ENCODE measurements at regions not wholly inside any gene's neighbourhood (a gene's known extent, or its start where the extent isn't known, plus 50 kb on each side); places are given as distances from the start of the nearest gene placed in this dataset.

DNA sequence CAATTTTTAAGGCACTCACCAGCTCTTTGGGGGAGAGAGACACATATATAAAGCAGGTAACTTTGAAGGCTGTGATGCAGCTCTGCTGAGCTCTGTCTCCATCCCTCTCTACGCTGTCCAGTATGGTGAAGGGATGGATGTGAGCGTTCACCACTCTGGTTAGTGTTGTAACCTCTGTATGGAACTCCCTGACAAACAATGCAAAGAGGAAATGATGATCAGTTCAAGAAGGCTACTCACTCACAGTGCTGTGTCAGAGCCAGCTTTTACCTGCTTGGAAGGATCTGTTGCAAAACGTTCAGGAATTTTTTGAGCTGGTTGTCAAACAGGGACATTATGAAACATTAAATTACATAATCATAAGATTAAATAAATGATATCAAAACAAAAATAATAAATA lies 90.8 kb upstream of the SLC10A2 start:
- TF ChIP-seq POLR2A (IDR thresholded peaks at IDR 0.05; ENCODE audit: low read depth, low read length) (no peak), FOS (IDR thresholded peaks at IDR 0.05; ENCODE audit: low read depth, low read length) (no peak), MXI1 (IDR thresholded peaks at IDR 0.05; ENCODE audit: borderline replicate concordance, low read depth, low read length) (no peak), RAD21 (IDR thresholded peaks at IDR 0.05; ENCODE audit: low read length) (no peak), CHD1 (IDR thresholded peaks at IDR 0.05; ENCODE audit: low read depth, low read length) (no peak), SMC3 (IDR thresholded peaks at IDR 0.05; ENCODE audit: low read depth, low read length) (no peak), MAZ (IDR thresholded peaks at IDR 0.05; ENCODE audit: borderline replicate concordance, low read depth, low read length) (no peak)
- TF ChIP-seq, protein P1, sequence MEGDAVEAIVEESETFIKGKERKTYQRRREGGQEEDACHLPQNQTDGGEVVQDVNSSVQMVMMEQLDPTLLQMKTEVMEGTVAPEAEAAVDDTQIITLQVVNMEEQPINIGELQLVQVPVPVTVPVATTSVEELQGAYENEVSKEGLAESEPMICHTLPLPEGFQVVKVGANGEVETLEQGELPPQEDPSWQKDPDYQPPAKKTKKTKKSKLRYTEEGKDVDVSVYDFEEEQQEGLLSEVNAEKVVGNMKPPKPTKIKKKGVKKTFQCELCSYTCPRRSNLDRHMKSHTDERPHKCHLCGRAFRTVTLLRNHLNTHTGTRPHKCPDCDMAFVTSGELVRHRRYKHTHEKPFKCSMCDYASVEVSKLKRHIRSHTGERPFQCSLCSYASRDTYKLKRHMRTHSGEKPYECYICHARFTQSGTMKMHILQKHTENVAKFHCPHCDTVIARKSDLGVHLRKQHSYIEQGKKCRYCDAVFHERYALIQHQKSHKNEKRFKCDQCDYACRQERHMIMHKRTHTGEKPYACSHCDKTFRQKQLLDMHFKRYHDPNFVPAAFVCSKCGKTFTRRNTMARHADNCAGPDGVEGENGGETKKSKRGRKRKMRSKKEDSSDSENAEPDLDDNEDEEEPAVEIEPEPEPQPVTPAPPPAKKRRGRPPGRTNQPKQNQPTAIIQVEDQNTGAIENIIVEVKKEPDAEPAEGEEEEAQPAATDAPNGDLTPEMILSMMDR (conservative IDR thresholded peaks at IDR 0.05; ENCODE audit: low read depth, low read length): no peak
- TF ChIP-seq, protein P2, sequence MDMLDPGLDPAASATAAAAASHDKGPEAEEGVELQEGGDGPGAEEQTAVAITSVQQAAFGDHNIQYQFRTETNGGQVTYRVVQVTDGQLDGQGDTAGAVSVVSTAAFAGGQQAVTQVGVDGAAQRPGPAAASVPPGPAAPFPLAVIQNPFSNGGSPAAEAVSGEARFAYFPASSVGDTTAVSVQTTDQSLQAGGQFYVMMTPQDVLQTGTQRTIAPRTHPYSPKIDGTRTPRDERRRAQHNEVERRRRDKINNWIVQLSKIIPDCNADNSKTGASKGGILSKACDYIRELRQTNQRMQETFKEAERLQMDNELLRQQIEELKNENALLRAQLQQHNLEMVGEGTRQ (IDR thresholded peaks at IDR 0.05; ENCODE audit: low read depth, low read length): no peak

All from IMR-90 (cell line).